ENCODE measurements at regions not wholly inside any gene's neighbourhood (a gene's known extent, or its start where the extent isn't known, plus 50 kb on each side); places are given as distances from the start of the nearest gene placed in this dataset.

DNA sequence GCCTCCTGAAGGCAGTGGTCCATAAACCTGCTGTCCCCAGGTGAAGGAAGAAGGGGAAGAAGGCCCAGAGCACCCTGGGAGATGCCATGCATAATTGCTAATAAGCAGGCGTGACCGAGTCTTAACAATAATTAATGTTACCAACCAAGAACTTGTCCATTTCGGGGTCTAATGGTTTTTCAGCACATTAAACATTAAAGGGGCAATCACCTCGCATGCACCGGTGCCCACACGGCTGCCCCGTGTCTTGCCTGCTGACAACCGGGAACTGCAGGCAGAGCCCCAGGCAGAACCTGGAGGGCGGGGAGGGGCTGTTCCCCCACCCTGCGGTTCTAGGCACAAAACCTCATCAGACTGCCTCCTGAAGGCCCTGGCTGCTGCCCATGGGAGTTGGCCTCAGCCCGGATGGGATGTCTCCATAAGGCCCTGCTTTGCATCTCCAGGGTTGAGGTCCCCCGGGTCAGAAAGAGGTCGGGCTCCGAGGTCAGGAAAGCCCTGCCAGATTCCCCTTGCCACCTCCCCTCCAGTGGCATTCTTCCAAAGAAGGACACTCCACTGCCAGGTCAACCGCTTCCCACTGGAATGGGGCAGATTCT is 169.0 kb downstream of the BUD13 start:
- H3K4me3 ChIP-seq (ENCODE audit: low read depth, low read length), result no peak overlapping the region
- TF ChIP-seq, protein P1, sequence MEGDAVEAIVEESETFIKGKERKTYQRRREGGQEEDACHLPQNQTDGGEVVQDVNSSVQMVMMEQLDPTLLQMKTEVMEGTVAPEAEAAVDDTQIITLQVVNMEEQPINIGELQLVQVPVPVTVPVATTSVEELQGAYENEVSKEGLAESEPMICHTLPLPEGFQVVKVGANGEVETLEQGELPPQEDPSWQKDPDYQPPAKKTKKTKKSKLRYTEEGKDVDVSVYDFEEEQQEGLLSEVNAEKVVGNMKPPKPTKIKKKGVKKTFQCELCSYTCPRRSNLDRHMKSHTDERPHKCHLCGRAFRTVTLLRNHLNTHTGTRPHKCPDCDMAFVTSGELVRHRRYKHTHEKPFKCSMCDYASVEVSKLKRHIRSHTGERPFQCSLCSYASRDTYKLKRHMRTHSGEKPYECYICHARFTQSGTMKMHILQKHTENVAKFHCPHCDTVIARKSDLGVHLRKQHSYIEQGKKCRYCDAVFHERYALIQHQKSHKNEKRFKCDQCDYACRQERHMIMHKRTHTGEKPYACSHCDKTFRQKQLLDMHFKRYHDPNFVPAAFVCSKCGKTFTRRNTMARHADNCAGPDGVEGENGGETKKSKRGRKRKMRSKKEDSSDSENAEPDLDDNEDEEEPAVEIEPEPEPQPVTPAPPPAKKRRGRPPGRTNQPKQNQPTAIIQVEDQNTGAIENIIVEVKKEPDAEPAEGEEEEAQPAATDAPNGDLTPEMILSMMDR (IDR thresholded peaks at IDR 0.05; ENCODE audit: insufficient read depth, low read depth, low read length), result no peak
- DNase-seq (ENCODE audit: low read depth), result no peak

DNA sequence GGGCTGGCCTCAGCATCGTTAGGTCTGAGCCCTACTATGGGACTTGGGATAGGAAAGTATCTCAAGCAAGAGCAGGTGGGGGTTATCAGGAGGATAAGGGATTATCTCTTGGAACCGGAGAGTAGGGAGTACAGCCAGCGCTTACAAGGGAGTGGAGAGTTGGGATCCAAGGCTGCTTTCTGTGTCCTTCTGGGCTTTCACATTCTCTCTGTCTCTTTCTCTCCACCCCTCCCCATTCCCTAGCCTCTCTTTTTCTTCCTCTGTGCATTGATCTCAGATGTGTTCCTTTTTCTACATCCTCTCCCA is 170.2 kb downstream of the BUD13 start:
- DNase-seq (ENCODE audit: low read depth), result no peak
- H3K4me3 ChIP-seq (ENCODE audit: low read depth, low read length), result no peak overlapping the region
- TF ChIP-seq, protein P1 (IDR thresholded peaks at IDR 0.05; ENCODE audit: insufficient read depth, low read depth, low read length), result no peak

DNA sequence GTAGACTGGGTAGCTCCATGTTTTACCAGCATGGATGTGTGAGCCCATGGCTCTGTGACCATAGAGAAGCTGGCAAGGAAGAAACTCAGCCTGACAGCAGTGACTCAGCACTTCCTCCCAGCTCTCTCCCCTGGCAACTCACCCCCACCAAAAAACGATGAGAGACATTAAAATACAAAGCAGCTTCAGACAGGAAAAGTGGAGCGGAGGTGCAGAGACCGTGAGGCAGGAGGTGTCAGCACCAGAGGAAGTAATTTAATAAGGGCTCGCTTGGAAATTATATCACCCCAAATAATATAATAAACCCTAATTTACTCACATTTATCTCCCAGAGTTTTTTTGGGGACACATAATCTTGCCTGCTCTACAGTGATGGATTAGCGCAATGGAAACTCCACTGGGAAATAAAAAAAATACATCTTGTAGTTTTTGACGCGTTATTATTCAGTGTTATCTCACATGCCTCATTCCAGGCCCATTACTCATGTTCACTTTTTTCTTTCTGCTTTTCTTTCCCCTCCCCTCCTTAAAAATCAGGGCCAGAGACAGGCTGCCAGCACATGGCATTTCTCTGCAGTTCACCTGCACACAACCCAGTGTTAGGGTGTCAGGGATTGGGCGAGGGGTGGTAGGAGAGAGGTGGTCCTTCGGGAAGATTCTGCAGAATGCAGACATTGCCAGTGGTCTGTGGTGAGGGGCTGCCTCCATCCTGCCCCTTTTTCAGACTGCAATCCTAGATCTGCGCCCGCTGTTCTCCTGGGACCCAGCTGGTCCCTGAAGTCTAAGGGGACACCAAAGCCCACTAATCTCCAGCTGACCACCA is 170.8 kb downstream of the BUD13 start:
- TF ChIP-seq, protein P1 (IDR thresholded peaks at IDR 0.05; ENCODE audit: insufficient read depth, low read depth, low read length), result no peak
- no peak overlapping the region for H3K4me3 ChIP-seq (ENCODE audit: low read depth, low read length)
- no peak for DNase-seq (ENCODE audit: low read depth)

DNA sequence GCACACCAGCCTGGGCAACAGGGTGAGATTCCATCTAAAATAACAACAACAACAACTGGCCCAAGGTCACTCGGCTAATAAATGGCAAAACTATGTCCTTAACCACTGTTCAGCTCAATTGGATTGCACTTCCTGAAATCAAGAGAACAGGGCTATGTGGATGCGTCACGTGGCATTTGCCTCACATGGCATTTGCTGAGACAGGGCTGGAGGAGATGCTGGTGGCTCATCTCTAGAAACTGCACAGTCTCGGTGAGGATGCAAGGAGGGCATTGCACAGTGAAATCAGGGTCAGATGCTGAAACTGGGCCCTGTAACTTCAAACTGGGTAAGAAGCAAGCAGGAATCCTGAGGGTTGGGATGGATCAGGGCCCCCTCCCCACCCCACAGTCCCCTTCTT is 171.9 kb downstream of the BUD13 start:
- TF ChIP-seq, protein P1 (IDR thresholded peaks at IDR 0.05; ENCODE audit: insufficient read depth, low read depth, low read length), result no peak
- no peak overlapping the region for H3K4me3 ChIP-seq (ENCODE audit: low read depth, low read length)
- DNase-seq (ENCODE audit: low read depth), result no peak

DNA sequence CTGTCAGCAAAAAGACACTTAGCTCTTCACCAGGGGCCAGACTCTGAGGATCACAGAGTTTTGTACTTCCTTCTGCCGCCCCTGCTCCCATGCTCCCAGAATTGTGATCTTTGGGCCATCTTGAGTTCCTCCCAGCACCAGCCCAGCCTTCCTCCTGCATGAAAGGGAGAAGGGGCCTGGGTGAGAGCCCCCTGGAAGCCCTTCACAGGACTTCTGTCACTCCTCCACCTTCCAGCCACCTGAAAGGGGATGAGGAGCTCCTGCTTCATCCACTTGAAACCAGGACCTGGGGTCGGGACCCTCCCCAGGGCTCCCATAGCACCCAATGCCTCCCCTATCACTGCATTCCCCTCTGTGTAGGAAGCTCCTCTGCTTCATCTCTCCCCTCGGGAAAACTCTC is 174.2 kb downstream of the BUD13 start:
- no peak for DNase-seq (ENCODE audit: low read depth)
- TF ChIP-seq, protein P1 (IDR thresholded peaks at IDR 0.05; ENCODE audit: insufficient read depth, low read depth, low read length), result no peak
- H3K4me3 ChIP-seq (ENCODE audit: low read depth, low read length), result no peak overlapping the region

DNA sequence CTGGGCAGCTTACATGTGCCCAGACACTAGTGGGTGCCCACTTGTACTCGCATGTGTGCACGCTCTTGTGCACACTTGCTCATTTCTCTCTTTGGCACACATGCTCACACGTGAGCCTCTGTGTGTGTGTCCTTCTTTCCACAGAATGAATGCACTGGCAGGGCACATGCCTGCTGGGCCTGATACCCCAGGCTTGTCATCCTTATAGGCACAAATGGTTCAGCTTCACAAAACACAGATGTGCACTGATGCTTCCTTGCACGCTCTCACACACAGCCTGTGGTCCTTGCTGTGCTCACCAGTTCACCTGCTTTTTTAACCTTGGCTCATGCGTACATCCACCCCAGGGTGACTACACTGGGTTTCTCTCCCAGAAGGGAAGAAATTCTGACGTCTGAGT is 174.8 kb downstream of the BUD13 start:
- TF ChIP-seq, protein P1 (IDR thresholded peaks at IDR 0.05; ENCODE audit: insufficient read depth, low read depth, low read length), result no peak
- H3K4me3 ChIP-seq (ENCODE audit: low read depth, low read length), result no peak overlapping the region
- no peak for DNase-seq (ENCODE audit: low read depth)
